HG02973 (cell line): ENCODE measurements at regions not wholly inside any gene's neighbourhood (a gene's known extent, or its start where the extent isn't known, plus 50 kb on each side); places are given as distances from the start of the nearest gene placed in this dataset.

ENCODE experiments used
- ATAC-seq: cut with Tn5 transposase; IDR thresholded peaks from one replicate; pipeline ENCODE4 v1.9.1; 2021; ENCODE audit warnings: moderate library complexity; ENCODE audit not compliant: unreplicated experiment

DNA sequence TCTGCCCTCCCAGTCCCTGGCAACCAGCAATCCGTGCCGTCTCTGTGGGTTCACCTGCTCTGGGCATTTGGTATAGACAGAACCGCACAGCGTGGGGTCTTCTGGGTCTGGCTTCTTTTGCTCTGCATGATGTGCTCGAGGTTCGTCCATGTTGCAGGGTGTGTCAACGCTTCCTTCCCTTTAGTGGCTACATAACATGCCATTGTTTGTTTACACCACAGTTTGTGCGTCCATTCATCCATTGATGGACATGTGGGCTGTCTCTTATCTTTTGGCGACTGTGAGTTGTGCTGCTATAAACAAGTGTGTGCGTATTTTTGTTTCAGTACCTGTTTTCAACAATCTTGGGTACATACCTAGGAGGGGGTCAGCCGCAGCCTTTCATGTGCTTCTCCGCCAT, 149.5 kb upstream of the RPS6KA2 start:
- ATAC-seq = no peak

DNA sequence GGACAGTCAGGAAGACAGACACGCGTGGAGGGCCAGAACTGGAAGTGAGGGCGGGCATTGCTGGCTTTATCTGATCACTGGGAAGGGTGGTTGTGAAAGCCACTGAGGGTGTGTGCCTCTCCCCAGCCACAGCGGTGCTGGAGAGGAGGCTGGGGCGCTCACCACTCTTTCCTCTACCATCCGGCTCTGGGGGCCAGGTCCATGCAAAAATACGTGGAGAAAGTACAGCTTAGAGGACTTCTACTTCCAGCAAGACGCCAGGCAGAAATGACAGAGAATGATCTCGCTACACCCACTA, 148.8 kb upstream of the RPS6KA2 start:
- no peak for ATAC-seq

DNA sequence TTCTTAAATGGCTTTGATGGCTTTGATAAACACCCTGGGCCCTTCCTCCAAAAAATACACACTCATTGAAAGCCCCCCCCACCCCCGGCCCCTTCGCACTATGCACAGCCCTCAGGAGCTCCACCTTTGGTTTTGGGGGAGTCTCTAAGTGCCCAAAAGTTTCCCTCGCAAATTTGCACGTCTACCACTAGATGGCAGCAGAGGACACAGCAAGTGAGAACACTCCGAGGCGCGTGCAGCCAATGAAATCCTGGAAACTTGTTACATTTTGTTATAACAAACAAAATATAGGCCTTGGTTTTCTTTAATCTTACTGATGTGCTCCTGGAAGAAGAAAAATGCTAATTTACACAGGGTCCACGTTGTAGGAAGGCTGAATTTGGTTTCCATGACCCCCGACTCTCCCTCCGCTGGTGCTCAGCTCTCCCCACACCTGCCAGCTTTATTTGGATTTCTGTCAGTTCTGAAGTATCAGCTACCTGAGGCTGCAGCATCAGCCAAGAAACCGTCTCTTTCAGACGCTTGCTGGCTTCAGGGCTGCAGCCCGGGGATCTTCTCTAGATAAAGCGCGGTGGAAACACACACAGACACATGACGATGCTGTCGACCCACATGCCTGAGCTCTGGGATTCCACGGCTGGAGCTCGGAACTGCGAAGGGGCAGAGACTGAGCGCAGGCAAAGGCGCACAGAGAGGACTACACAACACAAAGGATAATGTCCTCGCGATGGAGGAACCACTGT, 148.3 kb upstream of the RPS6KA2 start:
- ATAC-seq = no peak

DNA sequence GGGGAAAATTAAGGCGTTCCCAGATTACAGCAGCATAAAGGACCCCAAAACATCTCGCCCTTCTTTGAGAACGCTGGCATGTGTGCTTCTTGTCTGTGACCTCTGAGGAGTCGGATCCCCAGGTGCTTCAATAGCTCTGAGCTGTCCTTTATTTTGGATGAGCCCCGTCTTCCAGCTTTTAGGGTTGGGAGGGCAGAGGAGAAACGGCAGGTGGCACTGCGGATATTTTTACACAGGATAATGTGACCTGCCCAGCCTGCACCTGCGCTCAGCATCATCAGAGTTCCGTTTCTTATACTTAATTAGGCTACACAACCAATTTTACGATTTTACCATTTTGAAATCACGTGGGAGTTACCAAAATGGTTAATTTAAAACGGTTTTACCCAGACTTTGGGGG, 147.7 kb upstream of the RPS6KA2 start:
- no peak for ATAC-seq

DNA sequence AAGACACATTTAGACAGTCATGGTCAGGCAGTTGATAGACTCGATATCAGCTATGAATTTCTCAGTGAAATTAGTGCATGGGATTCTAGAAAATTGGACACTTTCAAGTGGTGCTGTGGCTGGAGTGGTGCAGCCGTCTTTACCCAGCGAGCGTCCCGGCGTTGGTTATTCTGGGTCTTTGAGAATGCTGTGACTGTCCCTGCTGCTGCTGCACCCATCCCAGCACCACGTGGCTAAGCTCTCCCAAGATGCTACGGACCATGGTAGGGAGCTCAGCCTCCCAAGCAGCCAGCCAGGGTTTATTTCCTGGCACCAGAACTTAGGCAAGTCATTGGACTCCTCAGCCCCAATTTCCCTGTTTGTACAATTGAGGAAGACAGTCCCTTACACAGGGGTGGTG, 147.2 kb upstream of the RPS6KA2 start:
- ATAC-seq = no peak

DNA sequence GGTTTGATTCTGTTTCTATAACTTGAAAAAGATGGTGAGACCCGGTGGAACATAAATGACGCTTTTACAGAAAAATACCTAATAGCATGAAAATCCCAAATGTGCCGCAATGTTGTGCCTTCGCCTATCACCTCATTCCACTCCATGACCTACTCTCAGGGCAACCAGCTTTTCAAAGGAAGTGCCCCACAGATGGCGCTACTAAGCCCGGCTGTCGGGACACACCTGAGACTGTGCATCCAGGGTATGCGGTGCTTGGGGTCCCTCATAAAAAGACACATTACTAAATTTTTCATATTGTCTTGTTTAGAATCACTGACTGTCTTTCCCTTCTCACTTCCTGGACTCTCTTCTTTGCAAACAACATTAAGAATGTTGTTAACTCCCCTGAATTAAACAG, 145.5 kb upstream of the RPS6KA2 start:
- no peak for ATAC-seq

DNA sequence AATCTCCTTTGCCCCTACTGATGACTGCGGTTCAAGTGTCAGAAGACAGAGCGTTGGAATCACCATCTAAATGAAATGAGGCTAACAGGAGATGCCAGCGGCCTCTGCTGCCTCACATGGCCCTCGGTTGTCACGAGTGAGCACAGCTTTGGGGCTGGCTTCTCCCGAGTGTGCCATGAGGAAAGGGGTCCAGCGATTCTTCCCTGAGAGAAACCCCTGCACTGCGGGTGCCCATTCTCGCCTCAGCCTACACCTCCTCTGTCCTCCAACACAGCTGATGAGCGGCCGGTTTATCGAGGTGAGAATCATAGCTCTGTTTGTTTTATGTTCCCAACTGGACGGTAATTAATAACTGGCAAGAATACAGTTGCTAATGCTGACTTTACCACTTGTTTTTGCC, 144.7 kb upstream of the RPS6KA2 start:
- no peak for ATAC-seq

DNA sequence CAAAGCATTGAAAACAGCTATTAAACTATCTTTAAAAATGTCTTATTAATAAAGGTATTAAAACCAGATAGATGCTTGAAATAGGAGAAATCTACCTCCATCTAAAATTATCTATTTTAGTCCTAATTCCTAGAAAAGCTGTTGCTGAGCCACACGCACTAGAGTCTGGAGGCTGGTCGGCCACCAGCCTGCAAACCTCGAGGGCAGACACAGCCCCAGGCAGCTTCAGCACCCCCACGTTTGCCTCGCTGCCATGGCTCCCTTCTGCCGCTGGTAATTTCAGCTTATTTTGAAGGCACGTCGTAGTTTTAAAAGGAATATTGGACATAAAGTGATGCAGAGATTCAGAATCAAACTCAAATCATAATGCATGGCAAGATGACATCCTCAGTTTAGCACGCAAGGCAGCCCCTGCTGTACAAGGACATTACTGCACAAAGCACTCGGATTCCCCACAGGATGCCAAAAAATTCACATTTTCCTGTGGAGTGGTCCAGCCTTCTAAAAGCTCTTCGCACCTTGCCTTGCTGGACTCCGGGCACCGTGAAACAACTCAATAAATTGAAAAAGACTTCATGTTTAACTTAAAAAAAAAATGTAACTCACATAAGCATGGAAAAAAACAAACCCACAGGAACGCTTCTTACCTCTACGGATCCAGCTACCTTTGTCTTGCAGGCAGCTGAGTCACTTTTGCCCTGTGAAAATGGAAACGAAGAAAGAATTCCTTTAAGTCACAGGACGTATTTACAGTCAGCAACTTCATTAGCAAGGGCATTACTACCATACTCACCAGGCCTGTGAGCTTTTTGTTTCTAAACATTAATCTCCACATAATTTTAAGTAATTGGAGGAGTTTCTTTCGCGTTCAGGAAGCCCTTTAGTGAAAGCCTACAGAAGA, 143.4 kb upstream of the RPS6KA2 start:
- no peak for ATAC-seq

DNA sequence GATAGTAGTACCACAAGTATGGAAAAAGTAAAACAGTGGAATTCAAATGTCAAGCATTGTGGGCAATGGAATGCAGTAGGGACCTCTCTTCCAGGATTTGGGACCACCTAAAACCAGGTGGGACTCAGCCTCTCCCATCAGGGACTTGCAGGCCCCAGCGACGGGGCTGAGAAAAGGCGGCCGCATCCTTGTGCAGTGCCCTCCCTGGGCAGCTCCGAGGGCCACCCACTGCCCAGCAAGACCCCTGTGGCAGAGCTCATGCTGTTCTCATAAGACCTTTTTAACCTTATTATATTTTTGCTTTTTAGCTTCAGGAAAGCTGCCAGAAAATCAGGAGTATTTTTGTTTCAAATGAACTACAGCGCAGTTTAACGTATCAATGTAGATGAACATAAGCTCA, 142.6 kb upstream of the RPS6KA2 start:
- ATAC-seq = no peak

DNA sequence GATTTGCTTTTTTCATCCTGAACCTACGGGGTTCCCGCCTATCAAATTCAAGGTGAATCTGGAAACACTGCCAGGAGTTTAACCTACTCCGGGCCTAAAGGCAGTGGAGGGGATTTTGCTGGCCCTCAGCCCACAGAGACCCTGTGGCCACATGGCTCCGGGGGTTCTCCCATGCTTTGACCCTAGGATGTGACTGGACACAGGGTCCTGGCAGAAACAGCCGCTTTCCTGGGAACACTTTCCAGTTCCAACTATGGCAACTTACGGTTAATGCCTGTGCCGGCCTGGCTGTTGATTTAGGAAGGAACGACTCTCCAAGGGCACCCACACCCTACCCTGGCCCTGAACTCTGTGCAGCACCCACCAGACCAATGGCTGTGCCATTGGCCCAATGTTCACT, 141.7 kb upstream of the RPS6KA2 start:
- ATAC-seq = no peak

DNA sequence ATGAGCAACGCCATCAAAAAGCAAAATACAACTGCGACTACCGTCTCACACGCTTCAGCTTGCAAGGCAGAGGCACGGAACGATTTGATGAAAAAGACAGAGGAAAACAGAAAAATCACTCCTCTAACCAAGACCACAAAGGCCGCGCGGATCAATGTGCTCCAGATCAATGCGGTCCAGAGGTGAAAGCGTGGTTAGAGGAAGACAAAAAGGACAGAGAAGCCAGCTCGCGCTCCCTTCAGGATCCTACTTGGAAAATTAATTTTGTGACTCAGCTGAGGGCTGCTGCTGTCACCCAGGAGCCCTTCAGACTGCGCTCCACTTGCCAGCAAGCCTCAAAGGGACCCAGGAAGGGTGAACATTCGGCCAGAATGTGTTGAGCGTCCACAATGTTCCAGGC, 140.2 kb upstream of the RPS6KA2 start:
- ATAC-seq = no peak

DNA sequence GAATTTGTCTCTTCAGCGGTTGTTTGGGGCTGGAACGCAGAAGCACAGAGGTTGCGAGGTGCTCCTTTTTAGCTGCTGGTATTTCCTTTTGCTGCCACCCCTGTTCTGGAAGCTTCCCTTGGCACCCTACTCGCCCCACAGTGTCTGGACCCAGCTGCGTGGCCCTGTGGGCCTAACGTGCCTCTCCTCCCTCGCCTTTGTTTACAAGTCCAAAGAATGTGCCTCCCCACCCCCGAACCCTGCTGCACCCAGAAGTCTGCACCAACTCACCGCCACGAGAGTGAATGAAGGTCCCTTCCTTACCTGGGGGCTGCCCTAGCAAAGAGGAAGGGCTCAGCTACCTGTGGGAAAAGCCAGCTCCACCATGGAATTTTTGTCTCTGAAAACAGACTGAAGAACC, 139.7 kb upstream of the RPS6KA2 start:
- ATAC-seq = no peak

DNA sequence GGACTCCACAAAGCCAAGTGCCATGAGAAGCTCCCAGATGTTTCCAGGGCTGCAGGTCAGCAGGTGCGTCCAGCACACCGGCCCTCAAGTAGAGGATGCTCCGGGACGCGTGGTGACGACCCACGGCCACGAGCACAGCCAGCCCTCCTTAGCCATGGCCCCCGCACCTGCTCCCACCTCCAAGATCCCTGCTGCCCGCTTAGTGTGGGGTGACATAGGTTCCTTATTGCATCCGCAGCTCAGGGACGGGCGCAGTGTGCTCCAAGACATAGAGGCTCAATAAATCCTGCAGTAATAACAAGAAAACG, 138.1 kb upstream of the RPS6KA2 start:
- no peak for ATAC-seq

DNA sequence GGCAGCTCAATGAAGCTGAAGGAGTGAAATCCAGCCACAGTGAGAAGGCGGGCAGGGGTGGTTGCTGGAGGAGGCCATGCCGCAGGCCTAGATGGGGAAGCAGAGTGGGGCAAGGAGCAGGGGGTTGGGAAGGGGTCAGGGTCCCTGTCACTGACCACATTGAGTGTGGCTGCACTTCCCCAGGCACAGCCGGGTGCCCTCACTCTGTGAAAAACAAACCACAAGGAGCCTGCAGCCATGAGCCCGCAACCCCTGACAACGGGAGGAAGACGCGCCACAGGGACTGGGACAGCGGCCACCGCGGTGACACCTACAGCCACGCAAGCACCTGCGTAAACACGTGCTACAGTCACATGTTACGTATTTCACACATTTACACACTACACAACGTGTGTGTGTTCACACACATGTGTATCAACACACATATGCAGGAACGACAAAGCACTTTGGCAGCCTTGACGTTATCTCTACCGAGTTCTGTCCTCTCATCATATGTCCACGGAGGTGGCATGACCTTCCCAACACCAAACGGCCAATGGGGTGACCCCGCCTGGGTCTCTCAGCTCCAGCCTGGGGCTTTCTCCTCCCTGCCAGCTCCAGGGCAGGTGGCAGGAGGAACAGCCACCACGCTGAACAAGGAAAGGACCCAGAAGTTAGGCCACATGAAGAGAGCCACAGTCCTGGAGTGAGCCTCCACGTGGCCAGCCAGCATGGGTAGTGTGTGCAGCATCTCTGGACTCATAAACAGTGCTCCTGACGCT, 137.6 kb upstream of the RPS6KA2 start:
- ATAC-seq = no peak

DNA sequence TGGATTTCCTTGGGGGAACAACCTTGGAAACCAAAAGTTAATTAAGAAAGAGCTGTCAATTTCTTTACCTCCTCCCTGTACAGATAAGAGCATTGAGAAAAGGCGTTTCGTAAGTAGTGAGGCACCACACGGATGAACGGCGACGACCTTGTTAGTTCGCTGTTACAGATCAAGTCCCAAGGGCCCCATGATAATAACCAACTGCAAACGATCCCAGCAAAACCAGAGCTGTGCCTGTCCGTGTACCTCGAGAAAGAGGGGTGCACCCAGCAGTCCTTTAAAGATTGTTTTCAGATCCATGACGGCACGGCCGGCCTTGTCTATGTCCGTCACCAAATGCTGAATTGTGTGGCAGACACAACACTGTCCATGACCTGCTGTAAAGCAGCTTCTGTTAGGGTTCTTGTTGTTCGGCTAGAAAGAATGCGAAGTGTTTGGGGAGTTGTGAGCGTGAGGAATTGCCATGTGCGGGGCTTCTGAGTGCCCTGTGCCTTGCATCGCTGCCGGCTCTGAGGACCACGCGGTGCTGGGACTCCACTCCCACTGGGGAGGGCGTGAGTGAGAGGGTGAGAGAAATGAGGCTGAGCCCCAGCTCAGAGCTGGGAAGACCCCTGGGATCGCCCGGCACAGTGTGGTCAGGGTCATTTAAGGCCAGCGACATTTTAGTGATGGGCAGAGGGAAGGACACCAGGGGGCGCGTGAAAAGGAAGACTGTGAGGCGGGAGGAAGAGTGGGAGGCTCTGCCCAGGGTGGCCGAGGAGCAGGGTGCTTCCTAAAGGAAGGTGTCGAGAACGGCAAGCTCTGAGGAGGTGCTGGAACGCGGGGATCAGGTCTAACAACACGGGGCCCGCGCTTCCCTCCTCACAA, 136.8 kb upstream of the RPS6KA2 start:
- no peak for ATAC-seq

DNA sequence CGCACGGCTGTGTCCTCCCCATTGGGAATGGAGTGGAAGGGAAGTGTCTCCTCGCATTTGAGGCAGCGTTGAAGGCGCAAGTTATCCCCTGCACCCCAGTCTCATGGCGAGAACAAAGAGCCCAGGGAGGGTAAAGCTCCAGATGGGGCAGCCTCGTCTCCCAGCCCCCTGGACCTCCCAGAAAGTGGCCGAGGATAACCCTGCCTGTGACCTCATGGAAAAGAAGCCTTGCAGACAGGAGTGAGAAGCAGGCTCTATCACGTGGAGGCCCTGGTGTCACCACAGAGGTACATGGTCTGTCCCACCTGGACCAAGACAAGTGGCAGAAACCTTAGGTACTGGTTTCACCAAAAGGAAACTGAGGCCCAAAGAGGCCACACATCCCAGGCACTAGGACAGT, 134.8 kb upstream of the RPS6KA2 start:
- ATAC-seq = no peak

DNA sequence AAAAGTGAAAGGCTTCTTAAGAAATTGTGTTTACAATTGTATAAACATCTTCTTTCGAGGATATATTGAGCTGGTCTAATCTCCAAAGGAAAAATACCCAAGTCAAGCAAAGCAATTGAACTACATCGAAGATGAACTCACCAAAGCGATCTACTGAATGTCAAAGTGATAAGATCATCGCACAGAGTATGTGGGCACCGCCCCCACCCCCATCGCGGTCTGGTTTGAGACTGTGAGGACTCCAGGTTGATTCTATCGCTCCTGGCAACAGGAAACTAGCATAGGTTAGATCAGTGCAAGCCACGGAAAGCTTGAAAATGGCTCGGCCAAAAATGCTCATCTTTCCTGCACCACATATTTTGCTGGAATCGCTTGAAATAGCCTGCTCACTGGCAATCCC, 133.2 kb upstream of the RPS6KA2 start:
- ATAC-seq = no peak

DNA sequence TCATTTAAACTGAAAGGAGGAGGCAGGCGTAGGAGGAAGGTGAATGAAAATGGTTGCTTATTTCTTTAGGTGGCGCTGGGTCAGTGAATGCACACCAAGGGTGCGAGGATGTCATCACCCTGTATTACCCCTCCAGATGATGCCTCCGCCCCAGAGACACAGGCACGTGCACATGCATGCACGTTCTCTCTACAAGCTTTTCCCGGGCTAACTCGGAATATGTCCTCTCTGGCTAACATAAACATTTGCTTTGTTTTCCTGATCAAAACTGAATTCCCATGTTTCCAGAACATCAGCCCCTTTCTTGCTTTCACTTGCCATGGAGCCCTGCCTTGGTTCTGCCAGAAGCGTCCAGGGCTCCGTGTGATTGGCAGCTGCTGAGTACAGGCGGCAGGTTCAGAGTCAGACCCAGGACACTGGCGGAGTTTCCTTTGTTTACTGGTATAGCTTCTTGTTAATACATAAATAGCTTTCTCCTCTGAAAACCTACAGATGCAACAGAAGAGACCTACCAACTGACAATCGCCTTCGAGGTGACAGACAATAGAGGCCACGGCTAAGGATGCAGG, 131.2 kb upstream of the RPS6KA2 start:
- no peak for ATAC-seq

DNA sequence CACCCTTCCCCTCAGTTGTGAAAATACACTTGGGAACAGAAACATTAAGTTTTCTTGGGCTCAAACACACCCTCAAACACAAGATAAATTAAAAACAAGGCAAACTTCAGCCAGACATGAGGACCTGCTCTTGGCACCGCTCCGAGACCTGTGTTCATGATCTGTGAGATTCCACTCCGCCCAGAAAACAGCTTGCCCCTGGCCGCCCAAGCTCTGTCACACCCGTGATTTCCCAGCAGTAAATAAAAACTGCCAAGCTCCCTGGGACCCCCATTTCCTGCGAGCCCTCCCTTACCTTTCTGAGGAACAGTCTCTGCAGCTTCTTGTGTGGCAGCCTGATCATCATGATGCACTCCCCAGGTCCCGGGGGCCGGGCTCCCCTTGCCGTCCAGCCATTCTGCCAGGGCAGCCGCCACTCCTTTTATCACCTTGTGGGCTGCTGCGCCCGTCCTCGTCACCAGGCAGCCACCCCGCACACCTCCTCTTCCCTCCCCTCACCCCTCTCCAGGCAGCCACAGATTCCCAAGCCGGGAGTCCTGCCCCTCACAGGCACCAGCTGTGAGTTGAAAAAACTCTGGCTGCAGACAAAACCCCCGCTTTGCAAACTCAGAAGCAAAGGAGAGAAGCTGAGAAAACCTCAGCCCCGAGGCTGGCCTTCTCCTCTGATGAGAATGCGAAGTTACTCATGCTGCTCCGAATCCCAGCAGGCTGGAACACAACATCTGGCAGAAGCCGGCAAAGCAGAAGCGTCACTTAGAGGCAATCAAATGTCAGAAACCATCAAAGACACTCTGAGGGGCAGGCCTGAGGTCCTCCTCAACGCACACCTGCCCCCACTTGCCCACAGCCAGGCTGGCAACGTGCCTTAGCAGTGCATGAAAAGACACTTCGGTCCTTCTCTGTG, 130.4 kb upstream of the RPS6KA2 start:
- ATAC-seq = no peak
